GM18909 (cell line): ENCODE measurements at regions not wholly inside any gene's neighbourhood (a gene's known extent, or its start where the extent isn't known, plus 50 kb on each side); places are given as distances from the start of the nearest gene placed in this dataset.
"Not testable (repeated sequence)": the region's sequence is repeated elsewhere in the genome, so short reads cannot be mapped to it uniquely, and the experiment has no call there.

Source experiments
- ATAC-seq: cut with Tn5 transposase; IDR thresholded peaks from one replicate; pipeline ENCODE4 v1.9.1; 2021; ENCODE audit warnings: mild to moderate bottlenecking; ENCODE audit not compliant: unreplicated experiment, poor library complexity

DNA sequence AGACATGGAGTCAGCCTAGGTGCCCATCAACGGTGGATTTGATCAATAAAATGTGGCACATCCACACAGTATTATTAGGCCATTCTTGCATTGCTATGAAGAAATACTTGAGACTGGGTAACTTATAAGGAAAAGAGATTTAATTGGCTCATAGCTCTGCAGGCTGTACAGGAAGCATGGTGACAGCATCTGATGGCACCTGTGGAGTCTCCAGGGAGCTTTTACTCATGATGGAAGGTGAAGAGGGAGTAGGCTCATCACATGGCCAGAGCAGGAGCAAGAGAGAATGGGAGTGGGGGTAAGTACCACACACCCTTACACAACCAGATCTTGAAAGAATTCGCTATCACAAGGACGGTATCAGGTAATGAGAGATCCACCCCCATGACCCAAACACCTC is 1756.7 kb upstream of the DEFB115 start:
- not testable (repeated sequence) for ATAC-seq

DNA sequence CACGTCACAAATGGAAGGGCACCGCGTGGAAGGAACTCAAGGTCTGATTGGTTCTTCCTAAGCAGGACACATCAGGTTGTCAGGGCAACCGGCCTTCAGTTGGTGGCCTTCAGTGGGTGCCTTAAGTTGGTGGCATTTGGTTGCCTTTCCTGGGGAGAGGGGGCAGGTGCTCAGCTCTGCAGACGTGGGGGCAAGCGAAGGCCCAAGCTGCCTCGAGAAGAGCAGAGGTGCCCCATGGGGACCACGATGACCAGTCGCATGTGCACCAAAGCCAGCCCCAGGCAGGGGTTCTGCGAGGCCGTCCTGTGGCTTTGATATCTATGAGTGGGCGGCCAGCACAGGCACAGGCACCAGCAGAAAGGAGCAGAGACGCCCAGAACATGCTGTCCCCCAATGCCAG is 1742.8 kb upstream of the DEFB115 start:
- not testable (repeated sequence) for ATAC-seq

DNA sequence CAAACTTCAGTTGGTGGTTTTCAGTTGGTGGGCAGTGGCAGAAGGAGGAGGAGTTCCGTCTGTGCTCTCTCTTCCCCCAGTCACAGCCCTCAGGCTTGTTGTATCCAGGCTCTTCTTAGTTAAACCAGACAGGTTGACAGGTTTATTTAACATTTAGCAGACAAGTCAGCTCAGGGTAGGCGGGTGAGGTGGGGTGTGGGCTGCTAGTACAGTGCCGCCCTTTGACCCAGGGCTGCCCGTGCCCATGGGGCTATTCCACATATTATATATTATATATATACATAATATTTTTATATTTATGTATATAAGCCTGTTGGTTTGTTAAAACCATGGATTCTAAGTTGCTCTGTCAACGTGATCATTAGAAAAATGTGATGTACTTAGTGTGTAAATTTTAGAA is 1740.6 kb upstream of the DEFB115 start:
- not testable (repeated sequence) for ATAC-seq

DNA sequence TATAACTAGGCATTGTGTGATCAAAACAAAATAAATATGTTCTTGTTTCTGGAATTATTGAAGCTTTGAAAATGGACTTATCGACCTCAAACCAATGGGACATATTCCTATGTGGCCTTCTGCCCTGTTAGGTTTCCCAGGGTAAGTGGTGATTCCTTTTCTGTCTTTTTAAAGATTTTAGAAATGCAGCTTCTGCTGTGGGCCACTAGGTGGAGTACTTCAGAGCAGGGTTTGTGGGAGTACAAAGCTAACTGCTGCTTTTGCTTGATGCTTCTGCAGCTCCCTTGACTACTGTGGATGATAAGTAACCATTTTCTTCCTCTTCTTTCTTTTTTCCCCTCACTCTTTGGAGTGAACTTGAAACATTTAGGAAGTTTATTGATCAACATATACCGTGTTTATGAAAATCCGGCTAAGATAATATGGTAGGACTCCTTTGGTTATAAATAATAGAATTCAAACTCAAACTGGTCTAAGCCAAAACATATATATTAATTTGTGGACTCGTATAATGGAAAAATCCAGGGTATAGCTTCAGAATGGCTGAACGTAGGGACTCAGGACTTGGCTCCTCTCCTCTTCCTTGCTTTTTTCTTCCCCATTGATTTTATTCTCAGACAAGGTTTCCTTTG is 1737.7 kb upstream of the DEFB115 start:
- not testable (repeated sequence) for ATAC-seq

DNA sequence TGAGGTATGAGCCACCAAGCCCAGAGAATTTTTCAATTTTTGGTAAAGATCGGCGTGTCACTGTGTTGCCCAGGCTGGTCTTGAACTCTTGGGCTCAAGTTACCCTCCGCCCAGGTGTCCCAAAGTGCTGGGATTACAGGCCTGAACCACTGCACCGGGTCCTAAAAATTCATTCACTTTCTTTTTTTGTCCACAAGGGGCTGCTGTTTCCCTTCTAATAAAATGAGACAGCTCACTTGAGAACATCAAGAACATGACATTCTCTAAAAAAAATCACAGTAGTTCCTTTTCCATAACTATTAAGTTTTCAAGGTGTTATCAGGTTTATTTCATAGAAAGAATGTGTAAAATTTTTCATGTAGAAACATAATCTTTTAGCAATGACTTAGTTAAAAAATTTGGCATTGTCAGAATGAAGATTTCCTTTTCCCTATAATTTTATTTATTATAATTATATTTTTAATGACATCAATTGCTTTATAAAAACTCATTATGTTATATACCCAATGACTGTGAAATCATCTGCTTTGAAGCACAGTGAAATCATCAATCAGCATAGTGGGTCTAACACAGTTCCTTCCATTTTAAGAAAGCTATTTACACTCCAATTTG is 1723.8 kb upstream of the DEFB115 start:
- not testable (repeated sequence) for ATAC-seq

DNA sequence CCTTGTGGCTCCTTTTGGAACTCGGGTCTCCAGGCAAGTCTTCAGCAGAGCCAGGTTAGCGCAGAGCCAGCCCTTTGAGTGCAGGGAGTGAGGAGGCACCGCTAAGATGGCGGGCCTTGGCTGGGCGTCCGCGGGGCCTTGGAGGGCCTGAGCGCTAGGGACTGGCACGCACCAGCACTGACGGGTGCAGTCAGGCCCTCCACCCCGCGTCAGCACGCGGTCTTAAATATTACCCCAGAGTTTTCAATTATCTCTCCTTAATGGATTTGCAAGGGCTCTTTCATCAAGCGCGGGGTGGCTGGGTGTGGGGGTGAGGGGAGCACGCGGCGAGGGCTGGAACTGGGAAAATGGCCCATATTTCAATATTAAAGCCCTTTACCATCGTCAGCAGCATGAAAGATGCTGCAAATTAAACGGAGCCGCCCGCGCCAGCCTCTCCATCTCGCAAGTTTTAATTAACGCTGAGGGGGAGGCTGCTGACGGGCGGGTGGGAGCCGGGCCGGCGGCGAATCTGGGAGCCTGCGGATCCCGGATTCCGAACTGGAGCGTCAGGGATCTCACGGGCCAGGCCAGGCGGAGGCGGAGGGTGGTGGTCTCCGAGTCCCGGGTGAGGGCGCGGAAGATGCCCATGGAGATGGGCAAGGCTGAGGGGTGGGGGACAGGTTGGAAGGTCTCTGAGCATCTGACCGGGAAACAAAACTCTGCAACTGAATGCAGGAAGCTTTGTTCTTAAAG is 1690.4 kb upstream of the DEFB115 start:
- not testable (repeated sequence) for ATAC-seq

DNA sequence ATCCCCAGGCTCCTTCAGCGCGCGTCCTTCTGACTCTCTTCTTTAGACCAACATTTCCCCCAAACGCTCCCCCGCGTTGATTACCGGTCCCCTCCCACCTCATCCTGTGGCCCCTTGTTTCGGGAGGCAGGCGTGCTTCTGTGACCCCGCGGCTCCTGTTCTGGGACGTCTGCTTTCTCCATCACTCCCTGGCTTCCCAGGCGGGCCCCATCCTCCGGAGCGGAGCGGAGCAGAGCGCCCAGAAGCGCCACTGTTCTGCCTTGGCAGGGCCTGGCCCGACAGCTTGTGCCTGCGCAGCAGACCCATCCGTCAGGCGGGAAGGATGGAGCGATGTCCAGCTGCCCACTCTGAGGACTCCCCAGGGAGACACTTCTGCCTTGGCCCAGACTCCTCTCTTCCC is 1689.8 kb upstream of the DEFB115 start:
- not testable (repeated sequence) for ATAC-seq

DNA sequence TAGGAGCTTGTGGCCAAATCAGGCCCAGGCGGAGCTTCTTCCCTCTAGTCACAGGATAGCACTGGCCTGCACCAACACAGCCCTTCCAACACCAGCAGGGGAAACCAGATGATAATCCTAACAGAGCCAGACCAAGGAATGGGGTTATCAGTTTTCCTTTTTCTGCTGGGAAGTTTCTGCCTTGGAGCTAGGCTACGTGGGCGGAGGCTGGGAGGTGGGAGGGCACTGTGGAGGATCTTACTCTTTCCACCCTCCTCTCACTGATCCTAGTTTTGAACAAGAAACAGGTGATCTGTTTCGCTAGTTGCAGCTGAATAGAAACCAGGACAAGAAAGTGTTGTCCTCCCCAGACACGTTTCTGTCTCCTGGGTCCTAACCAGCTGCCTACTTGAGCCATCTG is 1687.3 kb upstream of the DEFB115 start:
- ATAC-seq, result not testable (repeated sequence)

DNA sequence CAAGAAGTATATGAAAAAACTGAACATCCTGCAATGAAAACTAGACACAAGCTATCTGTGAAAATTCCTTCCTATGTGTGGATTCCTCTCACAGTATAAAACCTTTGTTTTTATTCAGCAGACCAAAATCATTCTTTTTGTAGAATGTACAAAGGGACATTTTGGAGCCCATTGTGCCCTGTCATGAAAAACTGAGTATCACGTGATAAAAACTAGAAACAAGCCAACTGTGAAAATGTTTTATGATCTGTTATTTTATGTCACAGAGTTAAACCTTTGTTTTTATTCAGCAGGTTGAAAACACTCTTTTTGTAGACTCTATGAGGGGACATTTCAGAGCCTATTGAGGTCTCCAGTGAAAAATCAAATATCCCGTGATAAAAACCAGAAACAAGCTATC is 1667.9 kb upstream of the DEFB115 start:
- not testable (repeated sequence) for ATAC-seq

DNA sequence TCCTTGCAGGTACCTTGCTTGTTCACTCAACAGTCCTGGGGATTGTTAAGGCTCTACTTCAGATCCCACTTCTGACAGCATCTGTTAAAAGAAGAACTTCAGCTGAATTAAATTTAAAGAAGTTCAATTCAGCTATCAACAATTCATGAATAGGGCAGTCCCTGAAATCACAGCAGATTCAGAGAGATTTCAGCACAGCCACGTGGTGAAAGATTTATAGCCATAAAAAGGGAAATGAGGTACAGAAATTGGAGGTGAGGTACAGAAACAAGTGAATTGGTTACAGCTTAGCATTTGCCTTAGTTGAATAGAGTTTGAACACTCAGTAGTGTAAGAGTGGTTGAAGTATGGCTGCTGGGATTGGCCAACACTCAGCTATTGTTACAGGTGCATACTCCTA is 1653.3 kb upstream of the DEFB115 start:
- ATAC-seq, result not testable (repeated sequence)

DNA sequence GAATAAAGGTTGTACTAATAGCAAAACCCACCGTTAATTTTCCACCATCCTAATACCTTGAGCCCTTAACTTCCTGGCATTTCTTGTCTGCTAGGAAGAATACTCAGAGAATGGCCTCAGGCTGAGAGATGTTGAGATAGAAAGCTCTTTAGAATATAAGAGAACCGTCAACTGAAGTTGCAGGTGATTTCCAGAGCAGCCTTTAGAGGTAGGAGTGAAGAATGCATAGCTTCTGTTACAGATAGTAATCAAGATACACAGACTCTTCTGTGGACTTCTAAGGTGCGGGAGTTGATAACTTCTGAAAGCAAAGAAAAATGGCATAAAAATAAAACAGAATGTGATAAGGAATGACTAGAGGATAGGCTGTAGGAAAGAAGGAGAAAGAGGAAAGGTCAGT is 1651.3 kb upstream of the DEFB115 start:
- not testable (repeated sequence) for ATAC-seq

DNA sequence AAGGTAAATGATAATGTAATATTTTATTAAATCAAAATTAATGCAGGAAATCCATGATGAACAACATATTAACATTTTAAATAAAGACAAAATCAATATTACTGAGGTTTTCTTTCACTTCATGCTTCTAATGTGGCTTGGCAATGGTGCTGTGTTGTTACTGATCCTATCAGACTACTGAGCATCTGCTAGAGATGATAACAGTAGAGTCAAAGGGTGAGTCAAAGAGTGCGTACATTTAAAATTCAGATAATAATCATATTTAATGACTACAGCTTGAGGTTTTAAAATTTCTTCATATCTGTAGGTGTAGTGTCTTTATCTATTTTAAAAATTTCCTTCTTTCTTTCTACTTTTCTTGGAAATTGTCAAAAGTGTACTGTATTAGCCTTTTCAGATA is 1628.1 kb upstream of the DEFB115 start:
- not testable (repeated sequence) for ATAC-seq
